ENCODE measurements at regions not wholly inside any gene's neighbourhood (a gene's known extent, or its start where the extent isn't known, plus 50 kb on each side); places are given as distances from the start of the nearest gene placed in this dataset.
"Not testable (repeated sequence)": the region's sequence is repeated elsewhere in the genome, so short reads cannot be mapped to it uniquely, and the experiment has no call there.

DNA sequence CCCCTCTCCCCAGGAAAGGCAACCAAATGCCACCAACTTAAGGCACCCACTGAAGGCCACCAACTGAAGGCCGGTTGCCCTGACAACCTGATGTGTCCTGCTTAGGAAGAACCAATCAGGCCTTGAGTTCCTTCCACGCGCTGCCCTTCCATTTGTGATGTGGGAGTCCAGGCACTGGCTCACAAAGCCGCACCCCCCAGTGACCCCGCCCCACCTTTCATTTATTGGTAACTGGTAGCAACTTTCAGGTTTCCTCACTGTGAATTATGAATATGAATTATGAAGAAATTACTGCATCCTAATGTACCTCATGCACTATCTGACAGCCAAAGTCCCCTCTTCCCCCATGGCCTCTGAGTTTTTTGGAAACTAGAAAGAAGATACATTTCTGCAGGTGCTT is 2943.1 kb upstream of the OR11H1 start:
- TF ChIP-seq, protein P1, sequence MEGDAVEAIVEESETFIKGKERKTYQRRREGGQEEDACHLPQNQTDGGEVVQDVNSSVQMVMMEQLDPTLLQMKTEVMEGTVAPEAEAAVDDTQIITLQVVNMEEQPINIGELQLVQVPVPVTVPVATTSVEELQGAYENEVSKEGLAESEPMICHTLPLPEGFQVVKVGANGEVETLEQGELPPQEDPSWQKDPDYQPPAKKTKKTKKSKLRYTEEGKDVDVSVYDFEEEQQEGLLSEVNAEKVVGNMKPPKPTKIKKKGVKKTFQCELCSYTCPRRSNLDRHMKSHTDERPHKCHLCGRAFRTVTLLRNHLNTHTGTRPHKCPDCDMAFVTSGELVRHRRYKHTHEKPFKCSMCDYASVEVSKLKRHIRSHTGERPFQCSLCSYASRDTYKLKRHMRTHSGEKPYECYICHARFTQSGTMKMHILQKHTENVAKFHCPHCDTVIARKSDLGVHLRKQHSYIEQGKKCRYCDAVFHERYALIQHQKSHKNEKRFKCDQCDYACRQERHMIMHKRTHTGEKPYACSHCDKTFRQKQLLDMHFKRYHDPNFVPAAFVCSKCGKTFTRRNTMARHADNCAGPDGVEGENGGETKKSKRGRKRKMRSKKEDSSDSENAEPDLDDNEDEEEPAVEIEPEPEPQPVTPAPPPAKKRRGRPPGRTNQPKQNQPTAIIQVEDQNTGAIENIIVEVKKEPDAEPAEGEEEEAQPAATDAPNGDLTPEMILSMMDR (IDR thresholded peaks at IDR 0.05): not testable (repeated sequence)
- TF ChIP-seq, protein P2, sequence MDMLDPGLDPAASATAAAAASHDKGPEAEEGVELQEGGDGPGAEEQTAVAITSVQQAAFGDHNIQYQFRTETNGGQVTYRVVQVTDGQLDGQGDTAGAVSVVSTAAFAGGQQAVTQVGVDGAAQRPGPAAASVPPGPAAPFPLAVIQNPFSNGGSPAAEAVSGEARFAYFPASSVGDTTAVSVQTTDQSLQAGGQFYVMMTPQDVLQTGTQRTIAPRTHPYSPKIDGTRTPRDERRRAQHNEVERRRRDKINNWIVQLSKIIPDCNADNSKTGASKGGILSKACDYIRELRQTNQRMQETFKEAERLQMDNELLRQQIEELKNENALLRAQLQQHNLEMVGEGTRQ (CRISPR knock-in tag; IDR thresholded peaks at IDR 0.05): not testable (repeated sequence)
- TF ChIP-seq ZBTB21 (CRISPR knock-in tag; IDR thresholded peaks at IDR 0.05; ENCODE audit: borderline replicate concordance); ZNF138 (CRISPR knock-in tag; conservative IDR thresholded peaks at IDR 0.05); TEAD4 (CRISPR knock-in tag; IDR thresholded peaks at IDR 0.05); CREM (CRISPR knock-in tag; IDR thresholded peaks at IDR 0.05); GABPB1 (CRISPR knock-in tag; IDR thresholded peaks at IDR 0.05); ZNF416 (CRISPR knock-in tag; IDR thresholded peaks at IDR 0.05); ZNF232 (CRISPR knock-in tag; IDR thresholded peaks at IDR 0.05); ZNF121 (CRISPR knock-in tag; IDR thresholded peaks at IDR 0.05): not testable (repeated sequence)
- TF ChIP-seq, protein P3, sequence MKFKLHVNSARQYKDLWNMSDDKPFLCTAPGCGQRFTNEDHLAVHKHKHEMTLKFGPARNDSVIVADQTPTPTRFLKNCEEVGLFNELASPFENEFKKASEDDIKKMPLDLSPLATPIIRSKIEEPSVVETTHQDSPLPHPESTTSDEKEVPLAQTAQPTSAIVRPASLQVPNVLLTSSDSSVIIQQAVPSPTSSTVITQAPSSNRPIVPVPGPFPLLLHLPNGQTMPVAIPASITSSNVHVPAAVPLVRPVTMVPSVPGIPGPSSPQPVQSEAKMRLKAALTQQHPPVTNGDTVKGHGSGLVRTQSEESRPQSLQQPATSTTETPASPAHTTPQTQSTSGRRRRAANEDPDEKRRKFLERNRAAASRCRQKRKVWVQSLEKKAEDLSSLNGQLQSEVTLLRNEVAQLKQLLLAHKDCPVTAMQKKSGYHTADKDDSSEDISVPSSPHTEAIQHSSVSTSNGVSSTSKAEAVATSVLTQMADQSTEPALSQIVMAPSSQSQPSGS (CRISPR knock-in tag; IDR thresholded peaks at IDR 0.05; ENCODE audit: borderline replicate concordance, low read depth): not testable (repeated sequence)
- TF ChIP-seq, protein P4, sequence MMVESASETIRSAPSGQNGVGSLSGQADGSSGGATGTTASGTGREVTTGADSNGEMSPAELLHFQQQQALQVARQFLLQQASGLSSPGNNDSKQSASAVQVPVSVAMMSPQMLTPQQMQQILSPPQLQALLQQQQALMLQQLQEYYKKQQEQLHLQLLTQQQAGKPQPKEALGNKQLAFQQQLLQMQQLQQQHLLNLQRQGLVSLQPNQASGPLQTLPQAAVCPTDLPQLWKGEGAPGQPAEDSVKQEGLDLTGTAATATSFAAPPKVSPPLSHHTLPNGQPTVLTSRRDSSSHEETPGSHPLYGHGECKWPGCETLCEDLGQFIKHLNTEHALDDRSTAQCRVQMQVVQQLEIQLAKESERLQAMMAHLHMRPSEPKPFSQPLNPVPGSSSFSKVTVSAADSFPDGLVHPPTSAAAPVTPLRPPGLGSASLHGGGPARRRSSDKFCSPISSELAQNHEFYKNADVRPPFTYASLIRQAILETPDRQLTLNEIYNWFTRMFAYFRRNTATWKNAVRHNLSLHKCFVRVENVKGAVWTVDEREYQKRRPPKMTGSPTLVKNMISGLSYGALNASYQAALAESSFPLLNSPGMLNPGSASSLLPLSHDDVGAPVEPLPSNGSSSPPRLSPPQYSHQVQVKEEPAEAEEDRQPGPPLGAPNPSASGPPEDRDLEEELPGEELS (CRISPR knock-in tag; IDR thresholded peaks at IDR 0.05): not testable (repeated sequence)
